ENCODE measurements at regions not wholly inside any gene's neighbourhood (a gene's known extent, or its start where the extent isn't known, plus 50 kb on each side); places are given as distances from the start of the nearest gene placed in this dataset.

- Histone ChIP-seq H3F3A (ENCODE audit: insufficient read depth, low read depth) (no peaks in the 10 kb centered on the region), H3K27me3 (ENCODE audit: insufficient read depth, low read depth) (no peaks in the 10 kb centered on the region), H3K4me1 (replicated peaks; ENCODE audit: insufficient read depth) (no peaks in the 10 kb centered on the region), H3K4me3 (no peak overlapping the region), H3K36me3 (ENCODE audit: low read depth) (no peaks in the 10 kb centered on the region), H3K9me3 (ENCODE audit: insufficient read depth, low read depth) (no peaks in the 10 kb centered on the region), H3K9me2 (ENCODE audit: insufficient read depth) (no peaks in the 10 kb centered on the region), H4K20me1 (ENCODE audit: insufficient read depth) (no peaks in the 10 kb centered on the region), H3K4me2 (no peak overlapping the region), H3K27ac (no peak overlapping the region), H2AFZ (no peak overlapping the region), H3K79me2 (ENCODE audit: low read depth) (no peaks in the 10 kb centered on the region)
- intact Hi-C loops (cut with micrococcal nuclease; ENCODE audit: unreplicated experiment) = no loop called here
- no peak for DNase-seq
- no peak for TF ChIP-seq EZH2 (IDR thresholded peaks at IDR 0.05; ENCODE audit: low read depth)
- TF ChIP-seq, protein P1, sequence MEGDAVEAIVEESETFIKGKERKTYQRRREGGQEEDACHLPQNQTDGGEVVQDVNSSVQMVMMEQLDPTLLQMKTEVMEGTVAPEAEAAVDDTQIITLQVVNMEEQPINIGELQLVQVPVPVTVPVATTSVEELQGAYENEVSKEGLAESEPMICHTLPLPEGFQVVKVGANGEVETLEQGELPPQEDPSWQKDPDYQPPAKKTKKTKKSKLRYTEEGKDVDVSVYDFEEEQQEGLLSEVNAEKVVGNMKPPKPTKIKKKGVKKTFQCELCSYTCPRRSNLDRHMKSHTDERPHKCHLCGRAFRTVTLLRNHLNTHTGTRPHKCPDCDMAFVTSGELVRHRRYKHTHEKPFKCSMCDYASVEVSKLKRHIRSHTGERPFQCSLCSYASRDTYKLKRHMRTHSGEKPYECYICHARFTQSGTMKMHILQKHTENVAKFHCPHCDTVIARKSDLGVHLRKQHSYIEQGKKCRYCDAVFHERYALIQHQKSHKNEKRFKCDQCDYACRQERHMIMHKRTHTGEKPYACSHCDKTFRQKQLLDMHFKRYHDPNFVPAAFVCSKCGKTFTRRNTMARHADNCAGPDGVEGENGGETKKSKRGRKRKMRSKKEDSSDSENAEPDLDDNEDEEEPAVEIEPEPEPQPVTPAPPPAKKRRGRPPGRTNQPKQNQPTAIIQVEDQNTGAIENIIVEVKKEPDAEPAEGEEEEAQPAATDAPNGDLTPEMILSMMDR (conservative IDR thresholded peaks at IDR 0.05) = no peak
- no TSS peak for BruUV-seq (replicated peaks)
- ChIA-PET POLR2A (ENCODE audit: unreplicated experiment) (no interaction called here), CTCF (no interaction called here)
Measured at GRCh38 chr4:83821493-83821892, 285.6 kb downstream of the GPAT3 start.

DNA sequence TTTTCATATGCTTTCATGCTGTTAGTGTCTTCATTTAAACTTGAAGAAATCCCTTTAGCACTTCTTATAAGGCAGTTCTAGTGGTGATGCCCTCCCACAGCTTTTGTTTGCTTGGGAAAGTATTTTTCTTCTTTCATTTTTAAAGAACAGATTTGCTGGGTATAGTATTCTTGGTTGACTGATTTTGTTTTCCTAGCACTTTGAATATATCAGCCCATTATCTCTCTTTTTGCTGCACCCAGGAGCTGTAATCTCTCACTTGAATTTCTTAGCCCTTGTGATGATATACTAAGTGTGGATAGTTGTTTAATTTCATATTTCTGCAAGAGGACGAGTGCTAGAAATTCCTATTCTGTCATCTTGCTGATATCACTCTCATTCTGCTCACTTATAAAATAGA is 283.7 kb downstream of the GPAT3 start:
- no peak overlapping the region for H3K27ac ChIP-seq
- H3K36me3 ChIP-seq (ENCODE audit: low read depth) = no peaks in the 10 kb centered on the region
- ChIA-PET CTCF (no interaction called here), POLR2A (ENCODE audit: unreplicated experiment) (no interaction called here)
- H3K79me2 ChIP-seq (ENCODE audit: low read depth) = no peaks in the 10 kb centered on the region
- no TSS peak for BruUV-seq (replicated peaks)
- intact Hi-C loops (cut with micrococcal nuclease; ENCODE audit: unreplicated experiment) = no loop called here
- no peak overlapping the region for H2AFZ ChIP-seq
- no peaks in the 10 kb centered on the region for H3K9me2 ChIP-seq (ENCODE audit: insufficient read depth)
- no peaks in the 10 kb centered on the region for H3K27me3 ChIP-seq (ENCODE audit: insufficient read depth, low read depth)
- DNase-seq = no peak
- no peaks in the 10 kb centered on the region for H3K9me3 ChIP-seq (ENCODE audit: insufficient read depth, low read depth)
- no peaks in the 10 kb centered on the region for H3F3A ChIP-seq (ENCODE audit: insufficient read depth, low read depth)
- H4K20me1 ChIP-seq (ENCODE audit: insufficient read depth) = no peaks in the 10 kb centered on the region
- H3K4me2 ChIP-seq = no peak overlapping the region
- H3K4me1 ChIP-seq (replicated peaks; ENCODE audit: insufficient read depth) = no peaks in the 10 kb centered on the region
- no peak for TF ChIP-seq EZH2 (IDR thresholded peaks at IDR 0.05; ENCODE audit: low read depth)
- TF ChIP-seq, protein P1 (conservative IDR thresholded peaks at IDR 0.05) = no peak
- no peak overlapping the region for H3K4me3 ChIP-seq

DNA sequence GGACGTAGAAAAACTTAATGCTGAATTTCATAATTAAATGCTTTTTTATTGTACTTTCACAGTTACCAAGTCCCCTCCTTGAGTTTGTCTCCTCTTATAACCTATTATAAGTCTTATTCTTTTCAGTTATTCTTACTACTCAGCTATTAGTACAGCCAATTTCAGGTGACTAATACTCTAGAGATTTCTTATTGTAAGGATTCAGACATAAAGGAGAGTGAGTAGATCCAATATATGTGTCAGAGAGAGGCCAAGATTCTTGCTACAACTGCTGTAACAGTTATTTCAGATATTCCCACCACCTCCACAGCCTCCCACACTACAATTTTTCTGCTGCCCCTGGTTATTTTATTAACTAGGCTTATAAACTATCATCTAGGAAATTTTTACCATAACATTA is 274.5 kb downstream of the GPAT3 start:
- H4K20me1 ChIP-seq (ENCODE audit: insufficient read depth) = no peaks in the 10 kb centered on the region
- BruUV-seq (replicated peaks) = no TSS peak
- CTCF ChIA-PET = no interaction called here

More for the DNA sequence above, 274.5 kb downstream of the GPAT3 start:
- Histone ChIP-seq H3K27ac (no peak overlapping the region), H3K9me3 (ENCODE audit: insufficient read depth, low read depth) (no peaks in the 10 kb centered on the region), H3K4me2 (no peak overlapping the region), H3K4me1 (replicated peaks; ENCODE audit: insufficient read depth) (no peaks in the 10 kb centered on the region), H2AFZ (no peak overlapping the region), H3K9me2 (ENCODE audit: insufficient read depth) (no peaks in the 10 kb centered on the region), H3K36me3 (ENCODE audit: low read depth) (no peaks in the 10 kb centered on the region), H3F3A (ENCODE audit: insufficient read depth, low read depth) (no peaks in the 10 kb centered on the region), H3K27me3 (ENCODE audit: insufficient read depth, low read depth) (no peaks in the 10 kb centered on the region), H3K4me3 (no peak overlapping the region), H3K79me2 (ENCODE audit: low read depth) (no peaks in the 10 kb centered on the region)
- TF ChIP-seq, protein P1 (conservative IDR thresholded peaks at IDR 0.05) = no peak
- TF ChIP-seq EZH2 (IDR thresholded peaks at IDR 0.05; ENCODE audit: low read depth) = no peak
- POLR2A ChIA-PET (ENCODE audit: unreplicated experiment) = no interaction called here
- no peak for DNase-seq
- intact Hi-C loops (cut with micrococcal nuclease; ENCODE audit: unreplicated experiment) = no loop called here
